ENCODE measurements at regions not wholly inside any gene's neighbourhood (a gene's known extent, or its start where the extent isn't known, plus 50 kb on each side); places are given as distances from the start of the nearest gene placed in this dataset.

- no peak for TF ChIP-seq POLR2A (IDR thresholded peaks at IDR 0.05; ENCODE audit: low read length)
- no peak for TF ChIP-seq GATA1 (IDR thresholded peaks at IDR 0.05; ENCODE audit: low read depth, low read length)
Measured at GRCh38 chr10:44028384-44029137, 356.3 kb downstream of the CXCL12 start.
